Prostate gland (tissue), 2 donors: ENCODE measurements at regions not wholly inside any gene's neighbourhood (a gene's known extent, or its start where the extent isn't known, plus 50 kb on each side); places are given as distances from the start of the nearest gene placed in this dataset.
"Not testable (repeated sequence)": the region's sequence is repeated elsewhere in the genome, so short reads cannot be mapped to it uniquely, and the experiment has no call there.

ENCODE experiments used
- DNase-seq: peaks from one replicate; pipeline ENCODE4 v3.0.0-alpha.2; 2019; ENCODE audit warnings: low spot score
- H3K27ac ChIP-seq, 2 donors: fragments of 200-600 bp; sonication (generic); 2 replicates each; pipeline ENCODE4 v1.5.1; 2017 to 2019
- H3K27me3 ChIP-seq: fragments of 200-600 bp; sonication (generic); replicated peaks from 2 replicates; pipeline ENCODE4 v1.5.1; 2019; ENCODE audit not compliant: insufficient read depth
- H3K36me3 ChIP-seq, 2 donors: fragments of 200-600 bp; sonication (generic); 1 replicate in 1 of 2; 2 replicates in 1 of 2; pipeline versions ENCODE4 v1.5.1 to v1.8.1; 2017 to 2019
- H3K4me1 ChIP-seq: fragments of 200-600 bp; sonication (generic); replicated peaks from 2 replicates; pipeline ENCODE4 v1.5.1; 2019
- H3K4me3 ChIP-seq, 2 donors: fragments of 200-600 bp; sonication (generic); 2 replicates each; pipeline ENCODE4 v1.5.1; 2017 to 2019
- H3K9me3 ChIP-seq: fragments of 200-600 bp; sonication (generic); 2 replicates; pipeline ENCODE4 v1.5.1; 2017
- CTCF ChIP-seq, 4 experiments: fragments of 200-600 bp in 2 of 4; fragments of 450-650 bp in 2 of 4; sonication (generic) in 2 of 4; IDR thresholded peaks; 1 replicate in 3 of 4; 2 replicates in 1 of 4; pipeline ENCODE4 v1.5.1; 2016 to 2019; ENCODE audit warnings: antibody characterized with exemption in 4 of 4, mild to moderate bottlenecking in 2 of 4, moderate library complexity in 2 of 4
- POLR2A ChIP-seq: fragments of 450-650 bp; IDR thresholded peaks from one replicate; pipeline ENCODE4 v1.6.1; 2016; ENCODE audit warnings: antibody characterized with exemption, mild to moderate bottlenecking
- POLR2AphosphoS5 ChIP-seq: sonication (generic); formaldehyde crosslinking; IDR thresholded peaks from one replicate; pipeline ENCODE4 v1.6.1; 2017; ENCODE audit warnings: antibody characterized with exemption
- WGBS: methylation state at CpG from one replicate; pipeline ENCODE4 v1.1.5; 2018; 5-methylcytosine and 5-hydroxymethylcytosine counted together
- intact Hi-C: fragments of 100-400 bp; cut with DNase I; formaldehyde crosslinking; loops from one replicate; pipeline ENCODE4 v1.14.2; 2022

DNA sequence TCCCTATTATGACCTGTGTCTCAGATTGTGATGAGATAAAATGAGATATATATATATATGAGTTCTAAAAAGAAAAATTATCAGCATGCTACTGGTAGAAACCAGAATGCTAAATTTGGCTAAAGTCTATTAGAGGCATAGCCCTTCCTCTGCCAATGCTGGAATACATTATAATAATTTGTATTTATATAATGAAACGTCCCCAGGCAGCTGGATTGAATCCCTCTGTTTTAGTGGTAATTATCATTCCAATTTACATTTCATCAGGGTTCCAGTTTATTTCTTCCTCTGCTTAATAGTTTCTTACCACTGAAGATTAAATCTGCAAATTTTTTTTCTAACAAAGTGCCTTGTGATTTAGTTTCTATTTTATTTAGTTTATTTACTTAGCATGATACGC lies 71.8 kb upstream of the ABI1 start:
- DNase-seq: no peak
- intact Hi-C loops: no loop called here
- no peaks in the 10 kb centered on the region for H3K36me3 ChIP-seq
- H3K27ac ChIP-seq: no peak overlapping the region
- WGBS: 57% methylated on average over 2 of the region's 2 CpGs
- no peaks in the 10 kb centered on the region for H3K9me3 ChIP-seq
- no peak overlapping the region for H3K4me3 ChIP-seq
- H3K27me3 ChIP-seq: no peaks in the 10 kb centered on the region
- no peaks in the 10 kb centered on the region for H3K4me1 ChIP-seq
- TF ChIP-seq POLR2A: no peak
- no peak for TF ChIP-seq POLR2AphosphoS5
- TF ChIP-seq CTCF (IDR thresholded peaks at IDR 0.05): no peak

DNA sequence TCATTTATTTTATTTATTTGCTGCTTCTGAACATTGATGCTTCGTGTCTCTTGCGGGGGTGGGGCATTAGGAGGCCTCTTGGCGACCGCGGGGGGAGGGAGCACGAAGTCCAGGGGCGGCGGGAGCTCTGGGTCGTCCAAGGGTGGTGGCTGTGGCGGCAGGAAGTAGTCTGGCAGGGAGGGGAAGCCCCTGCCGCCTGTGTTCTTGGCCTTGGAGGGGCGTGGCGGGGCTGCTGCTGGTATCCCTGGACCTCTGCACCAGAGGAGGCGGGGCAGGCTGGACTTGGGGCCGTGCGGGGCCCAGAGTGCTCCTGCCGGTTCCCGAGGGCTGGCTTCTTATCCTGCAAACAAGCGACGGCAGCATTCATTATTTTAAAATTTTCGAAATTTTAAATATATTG lies 70.5 kb upstream of the ABI1 start:
- Histone ChIP-seq H3K27ac (no peak overlapping the region), H3K27me3 (no peaks in the 10 kb centered on the region), H3K36me3 (no peaks in the 10 kb centered on the region), H3K4me3 (no peak overlapping the region), H3K9me3 (no peaks in the 10 kb centered on the region), H3K4me1 (no peaks in the 10 kb centered on the region)
- intact Hi-C loops: no loop called here
- no peak for DNase-seq
- TF ChIP-seq CTCF (IDR thresholded peaks at IDR 0.05): no peak
- TF ChIP-seq POLR2A: no peak
- TF ChIP-seq POLR2AphosphoS5: no peak
- WGBS: 8% methylated on average over 21 of the region's 21 CpGs

DNA sequence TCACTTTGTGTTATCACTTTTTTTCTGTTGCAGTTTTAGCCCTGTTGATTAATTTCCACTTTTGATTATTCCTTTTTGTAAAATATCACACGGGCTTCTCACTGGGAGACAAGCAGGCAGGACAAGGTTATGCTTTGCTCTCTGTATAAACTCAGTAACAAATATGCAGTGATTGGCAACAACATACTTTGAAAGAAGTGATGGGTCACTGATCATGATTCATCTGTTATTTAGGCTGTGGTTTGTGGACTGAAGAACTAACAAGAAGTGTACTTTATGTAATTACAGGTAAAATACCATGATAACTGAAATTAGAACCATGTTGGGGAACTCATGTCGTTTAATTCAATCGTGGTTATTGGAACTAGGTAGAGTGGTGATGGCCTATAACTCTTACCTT lies 62.1 kb upstream of the ABI1 start:
- not testable (repeated sequence) for H3K36me3 ChIP-seq, DNase-seq
- 81% methylated on average over 3 of the region's 3 CpGs for WGBS

GRCh38 chr10:26919156-26919860 lies 58.5 kb upstream of the ABI1 start:
- 79% methylated on average over 16 of the region's 16 CpGs for WGBS
- intact Hi-C loops, H3K27ac ChIP-seq, H3K36me3 ChIP-seq, H3K9me3 ChIP-seq, H3K27me3 ChIP-seq, H3K4me1 ChIP-seq, H3K4me3 ChIP-seq, DNase-seq: not testable (repeated sequence)

More for the DNA sequence above, 62.1 kb upstream of the ABI1 start:
- H3K9me3 ChIP-seq, H3K4me3 ChIP-seq, intact Hi-C loops, H3K27ac ChIP-seq, H3K4me1 ChIP-seq, H3K27me3 ChIP-seq: not testable (repeated sequence)

DNA sequence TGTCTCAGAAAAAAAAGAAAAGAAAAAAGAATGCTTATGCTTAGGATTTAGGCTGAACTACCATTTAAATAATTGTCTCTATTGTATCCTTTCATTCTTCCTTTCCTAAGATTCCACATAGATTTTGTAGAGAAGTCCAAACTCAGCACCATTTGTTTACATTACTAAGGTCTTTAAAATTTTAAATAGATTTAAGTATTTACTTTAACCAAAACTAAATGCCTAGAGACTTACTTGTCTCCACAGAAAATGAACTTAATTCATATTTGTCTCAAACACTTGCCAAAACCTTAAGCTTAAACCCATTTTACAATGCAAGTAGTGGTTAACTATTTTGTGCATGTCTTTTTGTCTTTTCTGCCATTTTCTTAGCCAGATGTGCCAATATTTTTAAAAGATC lies 54.1 kb upstream of the ABI1 start:
- intact Hi-C loops: no loop called here
- no peak for DNase-seq
- Histone ChIP-seq H3K27ac (no peak overlapping the region), H3K4me3 (no peak overlapping the region), H3K27me3 (no peaks in the 10 kb centered on the region), H3K9me3 (no peaks in the 10 kb centered on the region), H3K4me1 (no peaks in the 10 kb centered on the region), H3K36me3 (no peaks in the 10 kb centered on the region)
- no peak for TF ChIP-seq CTCF (IDR thresholded peaks at IDR 0.05)

GRCh38 chr10:26911811-26912461 lies 51.2 kb upstream of the ABI1 start:
- 55% methylated on average over 4 of the region's 4 CpGs for WGBS

More at GRCh38 chr10:26911811-26912461, 51.2 kb upstream of the ABI1 start:
- Histone ChIP-seq H3K36me3 (no peaks in the 10 kb centered on the region), H3K4me3 (no peak overlapping the region), H3K27ac (no peak overlapping the region), H3K9me3 (no peaks in the 10 kb centered on the region), H3K4me1 (no peaks in the 10 kb centered on the region), H3K27me3 (no peaks in the 10 kb centered on the region)
- intact Hi-C loops: no loop called here
- no peak for TF ChIP-seq POLR2AphosphoS5
- TF ChIP-seq POLR2A: no peak
- no peak for TF ChIP-seq CTCF (IDR thresholded peaks at IDR 0.05)
- DNase-seq: no peak
